HEK293T (cell line): ENCODE measurements at regions not wholly inside any gene's neighbourhood (a gene's known extent, or its start where the extent isn't known, plus 50 kb on each side); places are given as distances from the start of the nearest gene placed in this dataset.

Source experiments
- ARNT ChIP-seq: fragments of 450-650 bp; IDR thresholded peaks from 2 replicates; pipeline ENCODE4 v1.6.1; 2017; ENCODE audit warnings: mild to moderate bottlenecking
- BHLHE40 ChIP-seq: fragments of 450-650 bp; IDR thresholded peaks from 2 replicates; pipeline ENCODE4 v1.6.1; 2016; ENCODE audit warnings: mild to moderate bottlenecking, moderate library complexity, borderline replicate concordance
- CTBP1 ChIP-seq: fragments of 450-650 bp; IDR thresholded peaks from 2 replicates; pipeline ENCODE4 v1.6.1; 2016; ENCODE audit warnings: borderline replicate concordance
- ELF4 ChIP-seq: fragments of 450-650 bp; IDR thresholded peaks from 2 replicates; pipeline ENCODE4 v1.6.1; 2017; ENCODE audit warnings: antibody characterized with exemption
- FOXM1 ChIP-seq: fragments of 450-650 bp; IDR thresholded peaks from 2 replicates; pipeline ENCODE4 v1.6.1; 2017; ENCODE audit warnings: mild to moderate bottlenecking, borderline replicate concordance
- HDGF ChIP-seq: fragments of 450-650 bp; IDR thresholded peaks from 2 replicates; pipeline ENCODE4 v1.6.1; 2017; ENCODE audit warnings: antibody characterized with exemption, borderline replicate concordance
- L3MBTL2 ChIP-seq: fragments of 450-650 bp; conservative IDR thresholded peaks from 2 replicates; pipeline ENCODE4 v1.6.1; 2016; ENCODE audit warnings: mild to moderate bottlenecking
- LEF1 ChIP-seq: fragments of 450-650 bp; IDR thresholded peaks from 2 replicates; pipeline ENCODE4 v1.6.1; 2017; ENCODE audit warnings: mild to moderate bottlenecking, borderline replicate concordance
- PKNOX1 ChIP-seq: fragments of 450-650 bp; IDR thresholded peaks from 2 replicates; pipeline ENCODE4 v1.6.1; 2016
- SP1 ChIP-seq: fragments of 450-650 bp; IDR thresholded peaks from 2 replicates; pipeline ENCODE4 v1.6.1; 2017
- SUZ12 ChIP-seq: fragments of 450-650 bp; IDR thresholded peaks from 2 replicates; pipeline ENCODE4 v1.6.1; 2016; ENCODE audit warnings: mild to moderate bottlenecking
- TARDBP ChIP-seq: fragments of 450-650 bp; IDR thresholded peaks from 2 replicates; pipeline ENCODE4 v1.6.1; 2016
- ZNF384 ChIP-seq: fragments of 450-650 bp; IDR thresholded peaks from 2 replicates; pipeline ENCODE4 v1.6.1; 2016

DNA sequence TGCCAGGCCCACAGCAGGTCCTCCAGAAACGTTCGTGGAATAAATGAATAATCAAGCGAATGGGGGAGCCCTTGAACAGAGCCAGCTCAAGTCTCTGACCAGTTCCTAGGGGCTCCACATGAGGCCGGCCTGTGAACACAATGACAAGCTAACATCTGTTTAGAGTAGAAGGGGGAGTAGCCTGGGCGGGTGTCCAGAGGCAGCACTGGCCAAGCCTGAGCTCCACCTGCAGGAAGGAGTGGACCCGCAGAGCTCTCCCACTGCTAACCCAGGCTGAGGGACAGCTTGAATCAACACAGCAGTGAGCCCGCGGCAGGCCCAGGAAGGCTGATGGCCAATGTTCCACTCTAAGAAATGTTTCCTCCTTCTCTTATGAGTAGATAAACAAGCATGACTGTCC lies 234.8 kb upstream of the RAB6C start:
- TF ChIP-seq HDGF (no peak), PKNOX1 (no peak), ZNF384 (no peak), SP1 (no peak), SUZ12 (no peak), ARNT (no peak), TARDBP (no peak), LEF1 (no peak), CTBP1 (no peak), BHLHE40 (no peak), ELF4 (no peak), FOXM1 (no peak), L3MBTL2 (no peak)
